GM21786 (cell line): ENCODE measurements at regions not wholly inside any gene's neighbourhood (a gene's known extent, or its start where the extent isn't known, plus 50 kb on each side); places are given as distances from the start of the nearest gene placed in this dataset.

Experiments
- ATAC-seq: cut with Tn5 transposase; IDR thresholded peaks from one replicate; pipeline ENCODE4 v1.9.1; 2021; ENCODE audit not compliant: unreplicated experiment

DNA sequence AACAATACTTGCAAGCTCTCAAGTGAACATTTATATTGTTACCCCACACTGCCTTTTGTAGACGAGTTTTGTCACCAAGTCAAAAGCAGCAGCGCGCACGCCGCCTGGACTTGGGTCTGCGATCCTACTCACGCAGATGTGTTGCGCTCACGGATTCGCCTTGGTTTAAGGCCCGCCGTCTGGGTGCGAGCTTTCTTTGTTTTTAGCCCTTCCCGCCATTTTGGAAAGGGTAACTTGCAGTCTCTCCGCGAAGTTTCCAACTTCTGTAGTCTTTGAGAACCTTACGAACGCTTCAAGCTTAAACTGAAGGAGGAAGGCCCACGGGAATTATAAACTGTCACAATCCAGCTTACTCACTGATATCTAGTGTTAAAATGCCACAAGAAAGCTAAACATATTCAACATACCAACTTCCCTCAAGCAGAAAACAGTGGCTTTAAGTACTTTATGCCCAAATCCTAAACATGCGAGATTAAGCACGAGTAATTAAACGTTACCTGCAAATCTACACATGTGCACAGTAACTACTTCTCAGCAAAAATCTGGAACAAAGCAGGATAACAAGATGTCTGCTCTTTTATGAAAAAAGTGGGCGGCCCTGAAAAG is 80.4 kb upstream of the BTN3A2 start:
- no peak for ATAC-seq

- ATAC-seq = peak; percentile 69
Observed at GRCh38 chr6:26285143-26286134, 79.6 kb upstream of the BTN3A2 start.

DNA sequence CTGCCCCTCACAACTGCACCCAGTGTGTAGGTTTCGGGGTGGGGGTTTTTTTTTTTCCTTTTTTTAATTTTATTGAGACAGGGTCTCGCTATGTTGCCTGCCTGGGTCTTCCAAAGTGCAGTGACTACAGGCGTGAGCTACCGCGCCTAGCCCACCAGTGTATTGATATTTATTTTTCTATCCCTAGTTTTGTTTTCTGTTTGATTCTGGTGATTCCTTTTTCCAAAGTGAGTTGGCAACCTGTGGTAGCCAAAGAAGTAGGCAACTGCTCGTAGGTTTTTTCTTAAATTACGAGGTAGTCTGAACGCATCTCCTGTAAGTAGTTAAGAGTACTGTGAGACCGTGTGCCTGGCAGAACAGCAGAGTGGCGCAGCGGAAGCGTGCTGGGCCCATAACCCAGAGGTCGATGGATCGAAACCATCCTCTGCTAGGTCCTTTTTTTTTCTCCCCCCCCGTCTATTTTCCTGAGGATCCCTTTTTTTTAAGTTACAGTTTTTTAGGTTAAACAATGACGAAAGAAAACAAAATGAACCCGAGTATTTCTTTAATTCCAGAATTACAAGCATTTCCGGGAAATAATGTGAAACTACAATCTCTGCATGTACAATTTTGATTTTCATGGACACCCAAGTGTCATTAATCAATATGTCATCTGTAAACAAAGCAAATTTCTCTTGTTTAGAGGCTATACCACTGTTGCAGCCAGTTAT is 78.7 kb upstream of the BTN3A2 start:
- ATAC-seq = no peak

- no peak for ATAC-seq
Observed at GRCh38 chr6:26288155-26288554, 76.8 kb upstream of the BTN3A2 start.

DNA sequence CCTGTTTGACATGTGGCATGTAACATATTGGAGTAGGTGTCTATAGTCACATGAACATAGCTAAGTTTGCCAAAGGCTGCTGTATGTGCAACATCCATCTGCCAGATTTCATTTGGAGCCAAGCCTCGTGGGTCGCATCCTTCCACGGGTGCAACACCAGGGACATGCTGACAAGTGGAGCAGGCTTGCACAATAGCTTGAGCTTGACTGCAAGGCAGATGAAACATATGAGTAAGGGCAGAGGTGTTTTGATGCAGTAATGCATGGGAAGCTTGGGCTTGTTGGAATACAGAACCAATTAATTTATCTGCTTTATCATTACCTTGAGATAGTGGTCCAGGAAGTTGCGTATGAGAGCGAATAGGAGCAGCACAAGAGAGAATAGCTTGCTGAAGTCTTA is 74.1 kb upstream of the BTN3A2 start:
- ATAC-seq = no peak

GRCh38 chr6:26292709-26293108 is 72.3 kb upstream of the BTN3A2 start:
- ATAC-seq = no peak

DNA sequence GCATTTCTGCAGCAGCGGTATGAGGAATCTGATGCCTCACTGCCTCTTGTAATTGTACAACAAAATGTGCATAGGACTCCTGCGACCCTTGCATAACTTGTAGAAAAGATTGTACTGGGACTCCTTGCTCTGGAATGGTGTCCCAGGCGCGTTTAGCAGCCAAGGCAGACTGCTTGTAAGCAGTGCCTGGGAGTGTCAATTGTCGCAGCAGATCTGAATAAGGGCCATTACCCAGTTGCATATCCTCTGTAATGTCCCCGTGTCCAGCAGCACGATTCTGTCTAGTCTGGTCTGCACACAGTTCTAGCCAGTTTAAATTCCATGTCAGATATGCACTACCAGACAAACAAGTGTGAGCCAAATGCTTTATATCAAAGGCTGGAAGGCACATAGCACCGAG is 70.7 kb upstream of the BTN3A2 start:
- no peak for ATAC-seq

GRCh38 chr6:26295691-26296555 is 69.1 kb upstream of the BTN3A2 start:
- no peak for ATAC-seq

- ATAC-seq = no peak
Observed at GRCh38 chr6:26296556-26296856, 68.5 kb upstream of the BTN3A2 start.

GRCh38 chr6:26296857-26297648 is 67.9 kb upstream of the BTN3A2 start:
- ATAC-seq = no peak

DNA sequence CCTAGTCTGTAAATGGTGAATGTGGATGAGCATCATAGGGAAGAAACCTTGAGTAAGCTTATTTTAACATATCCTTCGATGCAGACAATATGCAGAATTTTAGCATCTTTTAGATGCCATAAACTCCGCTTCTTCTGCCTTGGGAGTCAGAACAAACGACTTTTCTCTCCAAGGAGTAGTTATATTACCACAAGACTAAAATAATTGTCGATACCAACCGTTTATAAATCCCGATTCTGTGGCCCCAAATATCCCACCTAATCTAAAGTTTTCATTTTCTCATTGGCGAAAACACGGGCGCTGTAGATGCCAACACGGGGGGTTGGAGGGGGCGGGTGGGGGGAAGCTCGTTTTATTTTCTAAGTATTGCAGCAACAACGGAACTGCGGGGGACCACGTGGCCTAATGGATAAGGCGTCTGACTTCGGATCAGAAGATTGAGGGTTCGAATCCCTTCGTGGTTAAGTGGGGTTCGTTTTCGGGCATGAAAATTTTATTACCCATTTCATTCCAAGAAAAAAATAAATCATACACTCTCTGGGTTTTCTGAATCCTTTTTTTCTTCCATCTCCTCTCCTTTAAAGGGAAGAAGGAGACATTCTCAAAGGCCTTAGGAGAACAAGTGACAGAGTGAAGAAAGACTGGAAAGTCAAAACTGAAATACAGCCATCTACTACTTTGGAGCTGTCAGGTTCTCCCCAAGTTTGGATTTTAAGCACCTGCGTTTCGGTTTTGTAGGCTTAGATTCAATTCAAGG is 65.5 kb upstream of the BTN3A2 start:
- ATAC-seq = no peak

GRCh38 chr6:26300043-26300331 is 65.0 kb upstream of the BTN3A2 start:
- ATAC-seq = no peak

DNA sequence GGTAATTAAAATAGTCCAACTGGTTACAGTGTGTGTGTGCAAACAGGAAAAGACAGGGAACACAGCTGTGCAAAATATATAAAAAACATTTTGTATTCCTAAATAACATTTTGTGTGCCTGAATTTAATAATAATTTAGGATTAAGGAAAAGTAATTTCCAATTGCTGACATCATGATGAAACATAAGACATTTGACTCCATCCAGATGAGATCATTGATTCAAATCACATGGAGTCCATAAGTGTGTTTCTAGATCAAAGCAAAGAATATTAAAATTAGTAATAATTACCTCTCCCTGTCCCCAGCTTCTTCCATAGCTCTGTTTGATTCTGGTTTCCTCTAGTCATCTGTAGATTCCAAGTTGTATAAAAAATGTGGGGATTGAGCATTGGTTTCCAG is 64.6 kb upstream of the BTN3A2 start:
- ATAC-seq = no peak

DNA sequence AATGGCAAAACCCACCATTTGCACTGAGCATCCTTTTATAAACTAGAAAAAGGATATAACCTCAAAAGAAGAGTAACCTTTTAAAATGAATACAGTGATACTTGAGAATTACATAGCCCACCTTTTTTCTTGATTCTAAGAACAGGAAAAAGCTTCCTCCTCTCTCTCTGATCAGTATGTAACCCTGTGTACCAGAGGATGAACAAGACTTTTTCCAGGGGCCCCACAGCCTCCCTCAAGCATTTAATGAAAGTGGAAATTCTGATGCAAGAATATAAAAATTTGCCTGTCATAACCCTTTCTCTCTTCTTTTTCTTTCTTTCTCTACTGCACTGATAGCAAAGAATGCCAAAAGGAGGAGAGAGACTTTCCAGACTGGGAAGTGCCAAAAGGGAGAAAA is 64.2 kb upstream of the BTN3A2 start:
- ATAC-seq = no peak

GRCh38 chr6:26301638-26302037 is 63.4 kb upstream of the BTN3A2 start:
- ATAC-seq = no peak

DNA sequence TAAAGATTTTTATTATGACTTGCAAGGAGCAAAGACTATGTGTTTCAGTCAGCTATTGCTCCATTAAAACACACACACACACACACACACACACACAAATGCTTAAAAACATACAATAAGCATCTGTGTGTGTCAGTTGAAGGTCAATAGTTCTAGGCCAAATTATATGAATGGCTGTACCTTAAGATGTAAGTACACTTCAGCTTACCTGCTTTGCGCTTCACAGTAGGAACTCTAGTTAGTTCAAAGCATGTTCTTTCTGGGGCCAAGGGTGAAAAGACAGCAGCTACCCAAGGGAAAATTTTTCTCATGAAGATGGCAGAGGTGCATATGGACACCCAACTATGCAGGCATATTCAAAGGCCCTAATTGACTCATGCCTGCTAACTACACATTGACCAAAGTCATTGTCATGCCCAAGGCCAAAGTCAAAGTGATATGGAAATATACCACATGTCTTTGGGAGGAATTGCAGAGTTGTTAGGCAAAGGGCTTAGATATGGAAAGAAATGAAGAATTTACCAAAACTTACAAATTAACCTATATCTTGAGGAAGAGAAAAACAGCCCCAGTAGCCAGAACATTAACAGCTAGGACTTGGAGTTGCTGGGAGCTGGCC is 61.9 kb upstream of the BTN3A2 start:
- ATAC-seq = no peak

DNA sequence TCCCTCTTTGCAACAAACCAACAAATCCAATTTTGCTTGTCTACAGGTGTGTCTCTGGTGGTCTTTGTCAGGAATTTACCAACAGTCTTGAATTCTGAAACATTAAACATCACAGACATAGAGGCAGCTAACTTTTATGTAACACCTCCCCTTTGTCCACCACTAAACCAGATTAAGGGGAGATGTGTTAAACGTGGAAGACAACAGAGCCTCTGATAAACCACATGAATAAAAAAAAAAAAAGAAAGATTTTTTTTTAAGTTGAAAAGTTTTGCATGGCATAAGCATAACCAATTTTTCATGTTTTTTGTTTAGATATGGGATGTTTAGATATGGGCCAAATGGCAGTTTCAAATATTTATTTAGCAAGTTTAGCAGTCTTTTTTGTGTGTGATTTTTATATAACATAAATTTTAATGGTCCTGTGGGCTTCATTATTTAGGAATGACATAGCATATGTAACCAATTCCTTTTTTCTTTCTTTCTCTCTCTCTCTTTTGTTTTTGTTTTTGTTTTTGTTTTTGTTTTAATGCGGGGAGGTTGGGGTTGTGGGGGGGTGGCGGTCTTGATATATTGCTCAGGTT is 60.7 kb upstream of the BTN3A2 start:
- no peak for ATAC-seq

DNA sequence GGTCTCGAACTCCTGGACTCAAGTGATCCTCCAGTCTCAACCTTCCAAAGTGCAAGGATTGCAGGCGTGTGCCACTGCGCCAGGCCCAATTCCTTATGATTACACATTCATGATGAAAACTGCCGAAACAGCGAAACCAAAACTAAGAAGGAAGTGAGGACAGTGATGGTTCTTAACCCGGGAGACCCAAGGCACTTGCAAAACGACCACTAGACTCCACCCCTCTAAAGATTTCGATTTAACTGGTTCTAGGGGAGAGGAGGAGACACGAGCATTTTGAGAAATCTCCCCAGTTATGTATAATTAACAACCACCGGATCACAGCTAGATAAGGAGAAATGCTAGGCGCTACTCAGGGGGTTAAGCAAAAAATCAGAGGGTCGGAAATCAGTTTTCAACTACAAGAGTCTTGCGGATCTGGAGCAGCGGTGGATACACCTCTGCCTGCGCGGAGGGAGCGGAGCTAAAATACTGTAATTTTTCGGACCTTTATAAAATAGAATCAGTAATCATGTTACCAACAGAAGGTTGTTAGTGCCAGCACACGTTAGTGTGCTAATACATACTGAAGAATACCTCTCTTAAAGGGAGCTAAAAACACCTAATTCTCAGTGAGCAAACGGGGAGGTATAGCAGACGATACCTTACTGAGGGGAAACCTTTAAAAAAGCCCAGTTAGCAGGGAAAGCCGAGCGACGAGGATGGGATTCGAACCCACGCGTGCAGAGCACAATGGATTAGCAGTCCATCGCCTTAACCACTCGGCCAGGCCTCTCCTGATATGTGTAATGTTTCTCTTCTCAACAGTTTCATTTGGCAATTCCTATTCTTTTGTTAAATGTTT is 60.0 kb upstream of the BTN3A2 start:
- peak; percentile 38 for ATAC-seq
